GM20431 (cell line): ENCODE measurements at regions not wholly inside any gene's neighbourhood (a gene's known extent, or its start where the extent isn't known, plus 50 kb on each side); places are given as distances from the start of the nearest gene placed in this dataset.

Experiments
- in situ Hi-C: fragments of 300-500 bp; cut with MseI, MboI; formaldehyde crosslinking; loops from one replicate; pipeline ENCODE4 v1.15.0; 2020; ENCODE audit warnings: low sequenced_read_pairs; ENCODE audit not compliant: unreplicated experiment

DNA sequence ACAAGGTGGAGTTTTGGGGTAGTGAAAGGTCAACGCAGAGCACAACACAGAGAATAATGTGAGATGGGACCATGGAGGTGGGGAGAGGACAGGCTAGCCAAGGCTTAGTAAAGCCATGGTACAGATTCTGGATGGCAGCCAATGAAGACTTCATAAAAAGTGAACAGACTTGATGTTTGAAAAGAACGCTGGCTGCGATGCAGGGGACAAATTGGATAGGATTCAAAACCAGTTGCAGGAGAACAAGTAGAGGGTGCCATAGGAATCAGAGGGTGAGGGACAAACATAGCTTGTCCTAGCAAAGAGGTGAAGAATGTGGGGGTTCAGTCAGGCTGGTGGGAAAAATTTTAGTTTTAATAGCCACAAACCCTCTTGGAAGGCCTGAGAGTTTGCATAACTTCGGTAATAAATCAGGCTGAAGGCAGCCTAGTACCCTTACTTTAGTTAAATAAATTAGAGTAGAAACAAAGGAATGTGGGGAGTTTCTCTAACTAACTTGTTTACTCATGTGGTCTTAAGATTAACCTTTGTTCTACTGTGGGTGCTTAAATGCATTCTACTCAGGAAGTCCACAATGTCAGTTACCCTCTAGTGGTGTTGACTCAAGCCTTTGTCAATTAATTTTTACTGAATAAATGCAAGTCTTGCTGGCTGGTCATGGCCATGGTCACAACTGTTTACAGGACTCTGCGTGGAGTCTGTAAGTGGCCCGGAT, 216.4 kb downstream of the C6orf118 start:
- in situ Hi-C loops, result no loop called here

DNA sequence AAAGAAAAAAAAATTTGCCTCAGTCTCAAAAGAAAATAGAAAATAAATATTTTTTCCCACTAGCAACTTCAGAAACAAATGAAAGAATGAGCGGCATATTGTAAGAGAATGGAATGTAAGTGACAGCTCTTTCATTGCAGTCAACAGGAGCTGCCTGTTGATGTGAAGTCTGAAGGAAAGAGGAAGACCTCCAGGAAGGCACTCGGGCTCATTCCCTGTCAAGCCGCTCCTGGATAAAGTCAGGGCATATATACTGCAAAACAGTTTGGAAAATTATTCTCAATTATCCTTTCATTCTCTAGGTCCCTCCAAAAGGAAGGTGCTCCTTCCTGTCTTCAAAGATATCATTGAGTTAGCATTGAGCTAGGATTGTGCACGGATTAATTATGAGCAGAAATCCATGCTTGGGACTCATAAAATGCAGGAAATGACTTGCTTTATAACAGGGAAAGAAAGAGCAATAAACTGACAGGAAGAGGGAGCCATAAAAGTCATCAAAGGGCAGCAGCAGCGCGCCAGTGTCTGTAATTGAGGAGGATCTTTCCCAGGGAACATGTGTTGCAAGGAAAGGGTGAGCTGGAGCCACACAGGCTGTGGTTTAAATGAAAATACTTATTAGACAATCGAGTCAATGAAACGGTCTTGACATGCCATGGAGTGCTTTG, 218.2 kb downstream of the C6orf118 start:
- in situ Hi-C loops, result no loop called here

DNA sequence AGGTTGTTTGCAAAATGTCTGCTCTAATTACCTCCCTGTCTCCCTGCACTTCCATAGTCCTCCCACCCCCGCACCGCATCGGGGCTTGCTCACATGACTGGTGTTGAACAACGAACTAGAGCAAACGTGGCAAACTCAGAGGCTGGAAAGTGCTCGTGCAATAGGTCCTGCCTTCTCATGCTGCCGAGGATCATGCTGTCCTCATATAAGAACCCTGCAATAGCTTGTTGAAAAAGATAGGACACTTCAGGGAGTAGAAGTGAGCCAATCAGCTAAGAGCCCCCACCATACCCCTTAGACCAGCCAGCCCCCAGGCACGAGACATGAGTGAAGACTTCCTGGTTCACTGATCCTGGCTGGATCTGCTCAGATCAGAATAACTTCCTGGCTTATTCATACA, 219.2 kb downstream of the C6orf118 start:
- in situ Hi-C loops, result no loop called here

DNA sequence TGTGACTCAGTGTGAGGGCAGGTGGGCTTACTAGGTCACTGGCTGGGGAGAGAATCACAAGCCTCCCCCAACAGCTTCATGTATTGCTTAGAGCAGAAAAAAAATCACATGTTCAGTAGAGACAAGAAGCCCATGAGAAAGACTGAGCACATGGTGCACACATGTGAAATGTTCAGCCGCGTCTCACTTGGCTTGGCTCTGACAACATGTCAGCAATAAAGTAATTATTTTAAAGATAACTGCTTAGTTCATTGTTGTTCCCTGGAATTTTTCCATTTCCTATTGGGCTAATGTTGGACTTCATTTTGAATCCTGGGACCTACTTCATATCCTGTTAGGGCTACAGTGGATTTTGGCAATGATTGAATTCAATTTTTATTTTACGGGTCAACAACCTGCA, 222.6 kb downstream of the C6orf118 start:
- in situ Hi-C loops, result no loop called here

DNA sequence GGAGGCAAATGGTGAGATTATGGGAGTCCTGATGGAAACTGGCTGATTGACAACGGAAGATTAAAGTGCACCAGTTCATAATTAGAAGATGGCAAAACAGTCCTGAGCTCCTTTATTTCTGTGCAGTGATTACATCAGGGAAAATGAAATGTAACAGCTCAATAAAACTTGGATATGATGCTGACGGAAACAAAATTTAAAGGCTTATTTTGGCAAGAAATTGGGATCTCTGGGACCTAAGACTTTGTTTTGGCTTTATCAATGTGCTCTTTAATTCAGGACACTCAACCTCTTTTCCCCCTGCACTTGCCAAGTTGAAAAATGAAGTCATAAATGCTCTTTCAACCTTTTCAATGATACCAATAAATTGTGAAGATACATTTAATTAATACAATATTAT, 226.8 kb downstream of the C6orf118 start:
- in situ Hi-C loops, result no loop called here

DNA sequence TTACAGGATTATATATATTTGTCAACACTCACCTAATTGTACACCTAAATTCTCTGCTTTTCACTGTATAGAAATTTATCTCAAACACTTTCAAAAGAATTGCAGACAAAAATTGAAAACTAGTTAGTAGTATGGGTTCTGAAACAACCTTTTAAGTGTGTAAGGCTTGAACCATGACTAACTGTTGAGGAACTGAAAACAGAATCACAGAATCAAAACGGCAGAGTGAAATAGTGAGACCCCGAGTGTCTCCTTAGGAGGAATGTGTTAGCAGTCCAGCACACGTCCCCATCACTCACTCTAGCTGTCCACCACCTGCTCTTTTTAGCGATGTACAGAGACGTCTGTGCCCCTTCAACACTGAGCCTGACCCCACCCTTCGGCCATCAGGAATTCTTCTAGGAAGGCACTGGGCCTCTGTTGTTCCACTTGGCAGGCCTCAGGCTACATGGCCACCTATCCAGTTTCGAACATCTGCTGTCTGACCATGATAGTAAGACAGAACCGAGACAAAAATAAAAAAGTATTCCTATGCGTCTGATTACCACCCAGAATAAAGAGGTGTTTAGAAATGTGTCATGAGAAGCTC, 227.4 kb downstream of the C6orf118 start:
- in situ Hi-C loops, result no loop called here

DNA sequence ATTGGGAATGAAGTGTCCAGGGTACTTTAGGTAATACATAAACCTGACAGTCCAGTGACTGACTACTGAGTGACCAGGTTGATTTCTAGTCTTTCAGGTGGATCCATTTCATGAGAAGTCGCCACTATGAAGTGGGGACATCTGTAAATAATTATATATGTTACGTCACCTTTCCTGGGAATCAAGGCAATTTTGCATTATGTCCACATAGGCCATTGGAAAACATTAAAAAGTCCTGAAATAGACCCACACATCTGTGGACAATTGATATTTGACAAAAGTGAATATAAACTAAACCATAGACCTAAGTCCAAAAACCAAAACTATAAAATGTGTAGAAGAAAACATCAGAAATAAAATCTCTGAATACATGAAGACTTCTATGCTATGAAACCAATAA, 231.5 kb downstream of the C6orf118 start:
- in situ Hi-C loops, result no loop called here

DNA sequence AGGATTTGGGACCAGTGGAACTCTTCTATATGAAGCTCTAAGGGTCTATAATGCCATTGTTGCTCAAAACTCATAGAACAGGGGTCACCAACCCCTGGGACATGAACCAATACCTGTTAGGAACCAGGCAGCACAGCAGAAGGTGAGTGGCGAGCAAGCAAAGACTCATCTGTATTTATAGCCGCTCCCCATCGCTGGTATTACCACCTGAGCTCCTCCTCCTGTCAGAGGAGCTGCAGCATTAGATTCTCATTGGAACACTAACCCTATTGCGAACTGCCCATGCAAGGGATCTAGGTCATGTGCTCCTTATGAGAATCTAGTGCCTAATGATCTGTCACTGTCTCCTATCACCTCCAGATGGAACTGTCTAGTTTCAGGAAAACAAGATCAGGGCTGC, 237.5 kb downstream of the C6orf118 start:
- in situ Hi-C loops, result no loop called here

DNA sequence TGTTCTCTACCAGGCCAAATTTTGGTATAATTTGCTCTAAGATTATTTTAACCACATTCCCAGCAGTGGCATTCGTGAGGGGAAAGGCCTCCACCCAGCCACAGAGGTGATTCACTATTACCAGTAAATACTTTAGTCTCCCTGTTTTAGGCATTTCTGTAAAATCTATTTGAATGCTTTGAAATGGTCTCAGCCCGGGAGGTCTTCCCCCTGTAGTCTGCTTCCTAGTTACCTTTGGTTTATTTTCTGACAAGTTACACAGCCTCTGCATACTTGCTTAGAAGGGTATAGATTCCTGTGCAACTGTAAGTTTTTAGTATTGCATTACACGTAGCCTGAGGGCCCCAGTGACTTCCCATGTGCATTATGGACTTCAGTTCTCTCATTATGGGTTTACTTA, 248.7 kb downstream of the C6orf118 start:
- in situ Hi-C loops, result no loop called here

DNA sequence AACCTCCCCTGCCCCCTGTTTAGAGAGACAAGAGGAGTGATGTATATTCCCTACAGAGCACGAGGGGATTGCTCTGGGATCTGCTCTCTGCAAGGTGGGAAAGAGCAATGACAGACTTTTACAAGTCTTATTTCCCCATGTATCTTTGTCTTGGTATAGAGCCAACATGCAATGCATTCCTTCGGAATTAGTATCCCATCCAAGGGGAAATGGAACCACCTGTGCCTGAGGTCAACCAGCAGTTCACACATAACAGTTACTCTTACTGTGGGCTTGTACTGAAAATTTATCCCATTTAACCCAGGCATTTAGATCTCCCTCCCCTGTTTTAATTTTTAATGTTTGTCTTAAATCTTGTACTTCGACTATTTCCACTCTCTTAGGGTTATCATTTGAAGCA, 250.4 kb downstream of the C6orf118 start:
- in situ Hi-C loops, result no loop called here

DNA sequence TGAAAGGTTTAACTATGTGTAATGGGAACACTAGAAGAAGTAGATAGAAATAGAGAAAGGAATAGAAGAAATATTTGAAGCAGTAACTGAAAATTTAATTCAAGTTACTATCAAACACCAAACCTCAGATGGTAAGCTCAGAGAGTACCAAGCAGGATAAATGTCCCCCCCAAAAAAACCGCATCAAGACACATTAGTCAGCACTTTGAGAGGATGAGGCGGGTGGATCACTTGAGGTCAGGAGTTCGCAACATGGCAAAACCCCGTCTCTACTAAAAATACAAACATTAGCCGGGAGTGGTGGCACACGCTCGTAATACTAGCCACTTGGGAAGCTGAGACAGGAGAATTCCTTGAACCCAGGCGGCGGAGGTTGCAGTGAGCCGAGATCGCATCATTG, 253.1 kb downstream of the C6orf118 start:
- in situ Hi-C loops, result no loop called here

DNA sequence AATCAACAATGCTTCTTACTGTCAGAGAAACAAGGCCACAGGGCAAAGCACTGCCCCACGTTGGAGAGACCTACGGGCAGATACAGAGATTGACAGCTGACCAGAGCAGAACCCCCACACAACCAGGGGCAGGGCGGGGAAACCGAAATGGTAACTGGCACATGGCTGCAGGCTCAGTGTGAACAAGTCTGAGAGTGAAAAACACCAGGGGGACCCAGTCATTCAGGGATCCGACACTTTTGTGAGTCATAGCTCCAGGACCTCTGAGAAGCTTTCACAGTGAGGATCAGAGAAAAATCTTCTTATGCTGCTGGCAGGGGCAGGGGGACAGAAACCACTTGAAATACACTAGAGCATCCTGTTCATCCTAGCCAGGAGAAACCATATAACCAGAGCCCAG, 254.2 kb downstream of the C6orf118 start:
- in situ Hi-C loops, result no loop called here

DNA sequence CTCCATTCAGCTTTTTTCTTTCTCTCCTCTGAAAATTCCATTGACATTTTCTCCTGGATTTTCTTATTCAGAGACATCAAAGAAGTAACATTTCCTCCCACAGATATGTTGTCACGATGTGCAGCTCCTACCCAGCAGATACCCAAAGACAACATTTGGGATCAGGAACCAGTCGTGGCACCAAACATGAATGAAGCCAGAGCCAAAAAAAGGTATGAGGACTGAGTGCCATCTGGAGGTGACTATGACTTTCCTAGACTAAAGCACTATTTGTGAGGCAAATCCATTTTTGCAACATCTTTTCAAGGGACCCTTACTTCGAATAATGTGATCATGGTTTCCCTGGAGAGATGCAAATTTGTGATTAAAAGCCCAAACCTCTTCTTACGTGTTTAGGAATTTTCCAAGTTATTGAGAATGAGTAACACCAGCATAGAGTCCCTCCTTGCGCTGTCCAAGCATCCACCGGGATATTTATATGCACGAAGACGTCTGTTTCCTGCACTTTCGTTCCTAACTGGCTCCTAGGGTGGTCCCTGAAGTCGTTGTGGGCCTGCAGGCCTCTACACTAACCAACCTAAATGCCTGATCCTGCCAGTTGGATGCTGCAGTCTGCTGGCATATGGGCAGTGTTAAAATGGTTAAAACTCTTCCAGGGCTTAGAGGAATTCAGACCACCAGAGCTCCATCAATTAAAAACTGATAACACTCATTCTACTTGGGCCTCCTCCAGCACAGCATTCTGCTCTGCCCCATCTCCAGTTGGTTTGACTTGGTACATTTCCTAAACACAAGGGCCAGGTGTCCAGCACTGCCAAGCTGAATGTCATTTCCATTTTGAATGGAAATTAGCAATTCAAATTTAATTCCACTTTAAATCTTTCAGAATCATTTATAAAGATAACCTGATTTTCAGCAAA, 256.6 kb downstream of the C6orf118 start:
- in situ Hi-C loops, result no loop called here

DNA sequence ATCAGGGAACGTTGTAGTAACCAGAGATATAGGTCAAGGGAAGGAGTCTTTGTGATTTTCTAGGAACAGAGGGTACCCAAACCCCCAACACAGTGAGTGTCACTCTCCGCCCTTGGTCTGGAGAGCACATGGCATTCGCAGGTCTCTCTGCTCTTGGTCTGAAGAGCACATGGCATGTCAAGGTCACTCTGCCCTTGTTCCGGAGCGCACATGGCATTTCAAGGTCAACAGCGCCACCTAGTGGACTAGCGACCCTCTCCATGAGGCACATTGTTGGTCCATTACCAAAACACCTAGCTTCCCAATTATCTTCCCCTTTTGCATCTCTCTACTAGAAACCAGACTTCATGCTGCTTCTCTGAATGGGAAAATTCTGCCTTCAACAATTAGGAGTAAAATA, 260.0 kb downstream of the C6orf118 start:
- in situ Hi-C loops, result no loop called here

DNA sequence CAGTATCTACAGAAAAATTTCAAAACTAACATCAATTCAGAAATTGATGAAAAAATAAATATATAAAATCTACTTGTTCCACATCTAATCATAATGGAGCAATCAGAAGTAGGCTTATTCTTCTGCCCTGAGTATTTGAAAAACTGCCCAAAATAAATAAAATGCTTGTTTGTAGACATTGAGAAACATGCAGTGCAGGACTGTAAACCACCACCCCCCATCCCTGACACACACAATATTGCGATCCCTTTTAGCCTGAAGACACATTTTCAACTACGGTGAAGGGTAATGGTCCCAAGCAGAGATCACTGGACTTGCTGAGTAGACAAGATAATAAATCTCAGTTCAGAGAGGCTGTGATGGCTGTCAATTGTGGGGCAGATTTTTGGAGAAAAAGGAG, 261.5 kb downstream of the C6orf118 start:
- in situ Hi-C loops, result no loop called here

DNA sequence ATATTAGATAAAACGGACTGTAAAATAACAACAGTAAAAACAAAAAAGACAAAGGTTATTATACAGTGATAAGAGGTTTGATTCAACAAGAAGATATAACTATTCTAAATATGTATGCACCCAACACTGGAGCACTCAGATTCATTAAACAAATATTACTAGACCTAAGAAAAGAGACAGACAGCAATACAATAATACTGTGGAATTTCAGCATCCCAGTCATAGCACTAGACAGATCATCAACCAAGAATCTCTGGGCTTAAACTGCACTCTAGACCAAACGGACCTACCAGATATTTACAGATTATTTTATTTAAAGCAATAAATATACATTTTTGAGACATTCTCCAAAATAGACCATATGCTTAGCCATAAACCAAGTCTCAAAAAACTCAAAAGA, 263.8 kb downstream of the C6orf118 start:
- in situ Hi-C loops, result no loop called here

DNA sequence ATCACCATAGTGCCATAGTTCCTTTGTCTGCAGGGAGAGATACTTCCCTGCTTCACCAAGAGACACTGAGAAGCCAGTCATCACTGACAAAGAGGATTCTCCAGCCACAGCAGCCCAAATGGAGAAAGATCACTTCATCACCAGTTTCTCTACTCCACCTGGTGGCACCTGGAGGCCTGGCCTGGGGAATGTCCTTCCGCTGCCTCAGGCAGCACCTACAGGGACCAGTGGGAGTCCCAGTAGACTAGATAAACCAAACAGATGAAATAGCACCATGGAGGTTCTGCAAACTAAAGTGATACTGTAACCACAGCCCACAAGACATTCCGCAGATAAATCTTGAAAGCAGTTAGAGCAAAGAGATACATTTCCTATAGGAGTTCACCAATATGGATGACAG, 266.5 kb downstream of the C6orf118 start:
- in situ Hi-C loops, result no loop called here

DNA sequence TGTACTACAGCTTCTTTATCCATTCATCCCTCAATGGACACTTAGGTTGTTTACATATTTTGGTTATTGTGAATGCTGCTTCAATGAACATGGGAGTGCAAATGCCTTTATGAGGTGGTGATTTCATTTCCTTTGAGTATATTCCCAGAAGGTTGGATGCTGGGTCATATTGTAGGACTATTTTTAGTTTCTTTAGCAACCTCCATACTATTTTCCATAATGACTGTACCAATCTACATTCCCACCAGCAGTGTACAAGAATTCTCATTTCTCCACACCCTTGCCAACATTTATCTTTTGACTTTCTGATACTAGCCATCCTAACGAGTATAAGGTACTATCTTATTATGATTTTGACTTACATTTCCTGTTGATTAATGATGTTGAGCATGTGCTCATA, 269.0 kb downstream of the C6orf118 start:
- in situ Hi-C loops, result no loop called here

DNA sequence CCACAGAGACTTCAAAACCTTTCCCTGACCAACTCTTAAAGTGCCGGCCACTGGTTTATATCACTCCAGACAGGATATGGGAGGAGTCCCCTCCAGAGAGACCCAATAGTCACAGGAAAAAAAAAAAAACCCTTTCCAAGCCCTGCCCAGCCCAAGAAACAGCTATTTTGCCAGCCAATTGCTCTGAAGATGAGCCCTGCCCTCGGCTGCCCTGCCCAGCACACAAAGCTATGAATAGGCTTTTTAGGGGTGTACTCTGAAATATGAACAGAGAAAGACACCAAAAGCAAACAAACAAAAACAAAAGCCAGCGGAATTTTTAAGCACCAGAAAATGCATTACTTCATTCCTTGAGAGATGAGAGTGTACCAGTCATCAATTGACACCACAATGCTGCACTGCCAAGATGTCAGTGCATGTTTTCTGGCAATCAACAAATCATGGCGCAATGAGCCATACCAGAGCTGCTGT, 275.1 kb downstream of the C6orf118 start:
- in situ Hi-C loops, result no loop called here

DNA sequence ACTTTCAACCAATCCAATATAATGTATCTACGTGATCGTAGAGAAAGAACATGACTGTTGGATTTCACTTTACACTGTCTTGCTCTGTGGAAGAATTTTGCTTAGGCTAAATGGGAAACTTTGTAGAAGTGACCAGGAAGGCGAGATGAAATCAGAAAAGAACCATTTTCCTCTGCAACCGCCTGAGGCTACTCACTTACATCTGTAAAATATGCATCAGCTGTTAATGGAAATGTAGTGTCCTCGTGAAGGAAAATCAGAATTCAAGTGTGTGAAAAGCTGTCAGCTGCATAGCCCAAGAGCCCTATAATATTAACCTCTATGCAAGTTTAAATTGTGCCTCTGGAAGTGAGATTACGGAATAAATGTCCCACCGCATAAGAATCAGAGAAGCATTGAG, 277.9 kb downstream of the C6orf118 start:
- in situ Hi-C loops, result no loop called here

DNA sequence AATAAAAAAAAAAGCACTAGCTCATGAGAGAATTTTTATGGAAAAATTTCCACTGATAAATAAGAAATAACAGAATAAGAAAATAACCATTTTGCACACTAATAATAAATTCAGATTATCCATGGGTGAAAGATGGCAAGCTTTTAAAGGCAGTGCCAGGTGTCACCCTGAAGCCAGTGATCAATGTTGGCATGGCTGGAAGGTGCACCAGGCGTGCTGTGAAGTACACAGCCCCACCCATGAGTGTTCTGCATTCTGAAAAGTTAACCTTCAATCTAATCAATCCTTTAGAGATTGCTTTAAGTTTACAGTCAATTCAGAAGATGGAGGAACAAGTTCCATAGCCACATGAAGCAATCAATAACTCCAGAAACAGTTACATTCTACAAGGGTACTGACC, 284.4 kb downstream of the C6orf118 start:
- in situ Hi-C loops, result no loop called here
